Glutamatergic neuron (in vitro differentiated cells): ENCODE measurements at regions not wholly inside any gene's neighbourhood (a gene's known extent, or its start where the extent isn't known, plus 50 kb on each side); places are given as distances from the start of the nearest gene placed in this dataset.
"Not testable (repeated sequence)": the region's sequence is repeated elsewhere in the genome, so short reads cannot be mapped to it uniquely, and the experiment has no call there.

Experiments used
- DNase-seq: peaks from one replicate; pipeline ENCODE4 v3.0.0; 2022
- H3K27ac Mint-ChIP-seq: one replicate; pipeline ENCODE4 v1.8.0; 2020; ENCODE audit warnings: mild to moderate bottlenecking, mixed read lengths, inconsistent platforms; ENCODE audit not compliant: unreplicated experiment
- H3K27me3 Mint-ChIP-seq: one replicate; pipeline ENCODE4 v1.8.0; 2020; ENCODE audit warnings: mild to moderate bottlenecking, moderate library complexity, mixed read lengths, inconsistent platforms; ENCODE audit not compliant: unreplicated experiment
- H3K36me3 Mint-ChIP-seq: one replicate; pipeline ENCODE4 v1.8.0; 2020; ENCODE audit warnings: mild to moderate bottlenecking, mixed read lengths, inconsistent platforms; ENCODE audit not compliant: unreplicated experiment
- H3K4me1 Mint-ChIP-seq: one replicate; pipeline ENCODE4 v1.8.0; 2020; ENCODE audit warnings: mild to moderate bottlenecking, low read depth, mixed read lengths, inconsistent platforms; ENCODE audit not compliant: unreplicated experiment
- H3K4me3 Mint-ChIP-seq: one replicate; pipeline ENCODE4 v1.8.0; 2020; ENCODE audit warnings: mild to moderate bottlenecking, mixed read lengths, inconsistent platforms; ENCODE audit not compliant: unreplicated experiment
- H3K9me3 Mint-ChIP-seq: one replicate; pipeline ENCODE4 v1.8.0; 2020; ENCODE audit warnings: mild to moderate bottlenecking, moderate library complexity, mixed read lengths, inconsistent platforms; ENCODE audit not compliant: unreplicated experiment
- CTCF ChIP-seq: fragments of 200-600 bp; sonication (generic); IDR thresholded peaks from one replicate; pipeline ENCODE4 v1.5.0; 2021; ENCODE audit not compliant: partially characterized antibody, unreplicated experiment

GRCh38 chr13:73303851-73304250, 245.0 kb downstream of the KLF5 start:
- Mint-ChIP-seq H3K27me3 (no peaks in the 10 kb centered on the region), H3K9me3 (peaks cover 2% of the 10 kb centered on the region), H3K36me3 (no peaks in the 10 kb centered on the region), H3K27ac (no peak overlapping the region), H3K4me3 (no peak overlapping the region), H3K4me1 (no peaks in the 10 kb centered on the region)
- TF ChIP-seq CTCF: no peak
- no peak for DNase-seq

GRCh38 chr13:73301622-73302021, 242.8 kb downstream of the KLF5 start:
- not testable (repeated sequence) for H3K9me3 Mint-ChIP-seq, H3K36me3 Mint-ChIP-seq, DNase-seq, H3K27ac Mint-ChIP-seq, H3K4me1 Mint-ChIP-seq, H3K27me3 Mint-ChIP-seq, H3K4me3 Mint-ChIP-seq

GRCh38 chr13:73300718-73301425, 242.1 kb downstream of the KLF5 start:
- H3K4me3 Mint-ChIP-seq: no peak overlapping the region
- no peak for DNase-seq
- H3K4me1 Mint-ChIP-seq: no peaks in the 10 kb centered on the region
- TF ChIP-seq CTCF: no peak
- no peaks in the 10 kb centered on the region for H3K36me3 Mint-ChIP-seq
- no peaks in the 10 kb centered on the region for H3K27me3 Mint-ChIP-seq
- peaks cover 2% of the 10 kb centered on the region for H3K9me3 Mint-ChIP-seq
- no peak overlapping the region for H3K27ac Mint-ChIP-seq

- no peak for DNase-seq
- Mint-ChIP-seq H3K36me3 (no peaks in the 10 kb centered on the region), H3K27ac (no peak overlapping the region), H3K4me3 (no peak overlapping the region), H3K4me1 (no peaks in the 10 kb centered on the region), H3K27me3 (no peaks in the 10 kb centered on the region), H3K9me3 (peaks cover 2% of the 10 kb centered on the region)
- TF ChIP-seq CTCF: no peak
These were observed 241.0 kb downstream of the KLF5 start for GRCh38 chr13:73299787-73300186.

GRCh38 chr13:73293913-73294523, 235.2 kb downstream of the KLF5 start:
- H3K27me3 Mint-ChIP-seq: no peaks in the 10 kb centered on the region
- H3K4me1 Mint-ChIP-seq: no peaks in the 10 kb centered on the region
- TF ChIP-seq CTCF: no peak
- no peaks in the 10 kb centered on the region for H3K36me3 Mint-ChIP-seq
- no peak overlapping the region for H3K27ac Mint-ChIP-seq
- no peaks in the 10 kb centered on the region for H3K9me3 Mint-ChIP-seq
- H3K4me3 Mint-ChIP-seq: no peak overlapping the region
- no peak for DNase-seq
